Femur (tissue), 1 donor: ENCODE measurements at regions not wholly inside any gene's neighbourhood (a gene's known extent, or its start where the extent isn't known, plus 50 kb on each side); places are given as distances from the start of the nearest gene placed in this dataset.
"Not testable (repeated sequence)": the region's sequence is repeated elsewhere in the genome, so short reads cannot be mapped to it uniquely, and the experiment has no call there.

ENCODE experiments used
- DNase-seq: peaks from one replicate; pipeline ENCODE4 v3.0.0-alpha.2; 2017

- no peak for DNase-seq
These were observed 122.8 kb upstream of the L3MBTL4 start for GRCh38 chr18:6537475-6537874.

DNA sequence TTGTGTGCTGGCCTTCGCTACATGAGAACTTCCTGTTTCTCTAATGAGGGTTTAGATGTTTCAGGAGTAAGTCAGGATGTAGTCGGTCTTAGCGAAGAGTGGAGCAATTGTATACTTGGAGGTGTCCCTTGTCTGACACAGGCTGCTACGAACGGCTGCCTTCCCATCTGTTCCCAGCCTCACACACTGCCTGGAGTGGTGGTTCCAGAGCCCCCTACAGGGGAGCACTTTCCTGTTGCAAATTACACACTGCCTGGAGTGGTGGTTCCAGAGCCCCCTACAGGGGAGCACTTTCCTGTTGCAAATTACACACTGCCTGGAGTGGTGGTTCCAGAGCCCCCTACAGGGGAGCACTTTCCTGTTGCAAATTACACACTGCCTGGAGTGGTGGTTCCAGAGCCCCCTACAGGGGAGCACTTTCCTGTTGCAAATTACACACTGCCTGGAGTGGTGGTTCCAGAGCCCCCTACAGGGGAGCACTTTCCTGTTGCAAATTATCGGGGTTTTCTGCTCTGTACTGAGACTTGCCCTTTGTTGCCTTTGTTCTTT is 126.5 kb upstream of the L3MBTL4 start:
- not testable (repeated sequence) for DNase-seq

DNA sequence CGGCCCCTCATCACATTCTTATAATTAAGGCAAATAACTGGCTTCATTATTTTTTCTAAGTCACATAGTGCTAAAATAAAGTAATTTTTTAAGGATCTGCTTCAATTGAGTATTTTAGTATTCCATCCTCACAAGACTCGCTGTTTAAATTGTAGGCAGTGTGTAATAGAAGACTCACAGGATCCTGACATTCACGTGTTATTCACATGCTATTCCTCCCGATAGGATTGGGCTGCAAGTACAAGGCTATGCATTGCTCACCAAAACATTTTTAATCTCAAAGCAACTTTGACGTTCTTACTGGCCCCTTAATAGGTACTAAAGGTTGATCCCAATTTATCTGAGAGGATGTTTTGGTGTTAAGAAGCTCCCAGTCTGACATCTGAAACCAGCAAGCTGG is 127.6 kb upstream of the L3MBTL4 start:
- DNase-seq: no peak

DNA sequence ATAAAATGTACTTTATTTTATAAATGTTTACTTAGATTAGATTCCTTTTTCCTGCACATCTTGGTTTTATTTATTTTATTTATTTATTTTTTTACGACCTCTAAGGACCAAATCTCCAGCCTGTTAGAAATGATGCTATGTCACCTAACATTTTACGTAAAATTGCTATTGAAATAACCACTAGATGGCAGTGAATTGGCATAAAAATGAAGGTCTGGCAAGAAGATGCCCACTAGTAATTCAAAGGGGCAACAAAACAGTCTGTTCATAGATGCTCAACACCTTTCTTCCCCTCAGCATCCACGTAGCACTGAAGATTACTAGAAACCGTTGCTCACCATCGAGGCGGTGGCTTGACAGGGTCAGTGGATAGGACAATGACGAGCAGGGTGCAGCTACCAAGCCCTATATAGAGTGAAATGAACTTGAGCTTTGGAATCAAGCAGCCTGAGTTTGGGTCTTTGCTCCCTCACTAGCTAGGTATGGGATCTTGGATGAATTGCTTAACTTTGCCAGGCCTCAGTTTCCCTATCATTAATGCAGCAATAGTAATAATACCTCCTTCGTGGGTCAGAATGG is 128.7 kb upstream of the L3MBTL4 start:
- DNase-seq: no peak

DNA sequence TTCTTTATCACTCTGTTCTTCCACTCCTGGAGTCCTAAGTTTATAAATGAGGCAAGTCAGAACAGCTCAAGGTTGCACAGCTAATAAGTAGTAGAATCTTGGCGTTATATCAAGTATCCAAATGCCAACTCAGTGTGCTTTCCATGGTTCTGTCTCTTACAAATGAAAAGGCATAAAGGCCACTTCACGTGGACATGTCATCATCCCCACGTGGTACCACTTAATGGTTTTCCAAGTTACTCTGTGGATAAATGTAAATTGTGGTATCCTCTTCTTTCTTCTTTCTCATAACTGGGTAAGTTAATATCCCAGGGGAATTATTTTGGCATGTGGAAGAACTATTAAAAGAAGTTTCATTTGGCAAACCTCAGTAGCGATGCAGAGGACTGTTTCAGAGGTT is 131.5 kb upstream of the L3MBTL4 start:
- DNase-seq: no peak

DNA sequence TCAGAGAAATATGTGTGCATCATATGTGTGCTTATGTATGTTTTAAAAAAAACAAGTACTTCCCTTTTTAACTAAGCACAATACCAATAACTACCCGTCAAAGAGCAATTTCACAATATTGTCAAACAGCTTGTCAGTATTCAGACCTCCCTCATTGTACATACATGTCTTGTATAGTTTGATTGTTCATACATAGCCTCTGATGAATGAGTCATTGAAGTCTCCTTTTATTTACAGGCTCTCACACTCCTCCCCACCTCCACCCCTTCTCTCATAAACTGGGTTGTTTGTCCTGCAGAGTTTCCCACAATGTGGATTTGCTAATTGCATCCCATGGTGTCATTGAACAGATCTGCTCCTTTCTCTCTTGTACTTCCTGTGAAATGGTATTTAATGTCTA is 132.8 kb upstream of the L3MBTL4 start:
- no peak for DNase-seq

DNA sequence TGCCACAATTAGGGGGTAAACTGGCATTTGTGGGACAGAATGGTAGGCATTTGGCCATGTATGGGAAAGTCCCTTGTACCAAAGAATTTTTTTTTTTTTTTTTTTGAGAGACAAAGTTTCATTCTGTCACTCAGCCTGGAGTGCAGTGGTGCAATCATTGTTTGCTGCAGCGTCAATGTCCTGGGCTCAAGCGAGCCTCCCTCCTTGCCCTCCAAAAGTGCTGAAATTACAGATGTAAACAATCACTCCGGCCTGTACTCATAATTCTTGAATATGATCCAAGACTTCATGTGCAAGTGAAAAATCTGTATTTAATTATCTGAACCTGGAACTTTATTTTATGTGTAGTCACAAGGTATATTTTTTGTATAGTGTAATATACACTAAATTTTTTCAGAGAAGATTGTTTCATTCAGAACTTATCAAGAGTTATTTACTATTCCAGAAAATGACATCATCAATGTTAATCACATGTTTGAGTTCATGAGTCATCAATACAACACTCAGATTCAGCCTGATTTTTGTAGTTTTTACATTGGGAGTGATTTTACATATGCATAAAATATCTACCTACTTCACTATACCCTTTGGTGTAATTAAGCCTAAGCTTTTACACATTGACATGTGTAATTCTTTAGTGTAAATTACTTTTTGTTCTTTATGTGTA is 138.7 kb upstream of the L3MBTL4 start:
- DNase-seq: no peak

GRCh38 chr18:6557057-6557769 is 142.5 kb upstream of the L3MBTL4 start:
- DNase-seq: no peak

- no peak for DNase-seq
These were observed 143.1 kb upstream of the L3MBTL4 start for GRCh38 chr18:6557770-6558248.

DNA sequence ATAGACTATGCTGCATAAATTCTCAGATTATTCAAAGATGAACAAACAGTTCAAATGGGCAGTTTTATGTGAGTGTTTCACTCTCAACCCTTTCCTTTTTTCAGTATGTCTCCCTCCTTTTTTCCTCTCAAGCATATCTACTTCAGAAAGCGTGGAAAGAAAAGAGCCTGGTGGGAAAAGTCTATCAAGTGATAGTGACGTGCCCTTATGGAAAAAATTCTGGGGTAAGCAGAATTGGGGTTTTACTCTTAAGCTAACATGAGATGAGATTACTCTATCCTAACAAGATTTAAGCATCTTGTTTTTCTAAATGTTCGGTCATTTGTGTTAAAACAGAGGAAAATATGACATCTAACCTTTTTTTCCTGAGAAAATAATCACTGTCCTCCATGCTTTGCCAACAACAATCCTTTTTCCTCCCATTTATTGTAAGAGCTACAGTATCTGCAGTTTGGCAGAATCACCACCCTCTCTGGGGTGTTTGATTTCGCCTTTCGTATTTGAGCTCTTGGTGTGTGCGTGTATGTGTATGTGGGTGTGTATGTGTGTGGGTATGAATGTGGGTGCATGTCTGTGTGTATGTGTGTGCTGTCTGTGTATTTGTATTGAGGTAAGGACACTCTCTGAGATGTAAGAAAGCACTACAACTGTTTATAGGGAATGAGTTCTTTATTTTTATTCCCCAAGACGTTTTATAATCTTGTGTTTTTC is 143.9 kb upstream of the L3MBTL4 start:
- DNase-seq: no peak

DNA sequence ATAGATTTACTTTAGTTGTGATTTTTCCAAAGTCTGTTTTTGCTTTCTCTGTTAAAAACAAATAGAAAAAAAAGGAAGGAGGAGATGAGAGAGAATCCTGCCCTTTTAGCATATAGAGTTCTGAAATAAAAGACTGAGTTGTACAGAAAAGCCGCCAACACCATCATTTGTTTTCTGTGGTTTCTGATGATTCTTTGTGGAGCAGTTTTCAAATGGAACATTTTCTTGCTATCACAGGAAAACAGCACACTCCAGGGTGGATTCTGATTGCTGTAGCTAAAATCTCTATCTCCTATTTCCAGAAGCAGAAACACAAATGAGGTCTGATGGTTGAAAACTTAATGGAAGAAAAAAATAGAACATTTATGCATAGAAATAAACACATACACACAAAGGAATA is 144.6 kb upstream of the L3MBTL4 start:
- DNase-seq: no peak

GRCh38 chr18:6561016-6561415 is 146.3 kb upstream of the L3MBTL4 start:
- DNase-seq: no peak

DNA sequence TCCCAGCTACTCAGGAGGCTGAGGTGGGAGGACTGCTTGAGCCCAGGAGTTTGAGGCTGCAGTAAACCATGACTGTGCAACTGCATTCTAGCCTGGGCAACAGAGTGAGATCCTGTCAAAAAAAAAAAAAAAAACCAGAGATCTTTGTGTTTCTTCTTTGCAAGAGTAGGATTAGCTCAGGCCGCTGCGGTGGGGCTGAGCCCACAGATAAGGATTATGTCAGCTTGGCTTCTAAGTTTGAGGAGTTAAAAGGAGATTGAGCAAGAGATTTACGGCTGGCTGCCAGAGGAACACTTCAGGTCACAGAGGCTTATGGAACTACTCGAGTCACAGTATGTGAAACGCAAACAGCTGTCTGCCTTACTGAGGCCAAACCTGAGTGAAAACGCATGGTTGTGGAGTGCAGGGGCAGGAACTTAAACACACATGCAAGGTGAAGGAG is 146.7 kb upstream of the L3MBTL4 start:
- DNase-seq: peak; percentile 48

DNA sequence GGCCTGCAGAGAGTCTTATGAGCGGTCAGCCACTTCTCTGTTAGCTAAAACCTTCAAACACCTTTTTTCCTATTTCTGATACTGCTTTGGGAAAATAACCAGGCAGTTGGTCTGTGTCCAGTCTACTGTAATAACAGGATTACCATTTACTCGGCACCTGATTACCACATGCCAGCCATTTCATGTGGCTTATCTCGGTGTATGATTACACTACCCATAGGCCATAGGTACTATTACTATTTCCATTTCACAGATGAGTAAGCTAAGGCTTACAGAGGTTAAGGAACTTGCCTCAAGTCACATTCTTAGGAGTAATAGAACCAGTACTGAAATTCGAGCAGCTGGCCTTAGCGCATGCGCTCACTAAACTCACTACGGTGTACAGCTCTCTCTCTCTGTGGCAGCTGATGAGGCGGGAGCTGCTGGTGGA is 147.2 kb upstream of the L3MBTL4 start:
- no peak for DNase-seq

- DNase-seq: no peak
These were observed 149.2 kb upstream of the L3MBTL4 start for GRCh38 chr18:6563896-6564295.

DNA sequence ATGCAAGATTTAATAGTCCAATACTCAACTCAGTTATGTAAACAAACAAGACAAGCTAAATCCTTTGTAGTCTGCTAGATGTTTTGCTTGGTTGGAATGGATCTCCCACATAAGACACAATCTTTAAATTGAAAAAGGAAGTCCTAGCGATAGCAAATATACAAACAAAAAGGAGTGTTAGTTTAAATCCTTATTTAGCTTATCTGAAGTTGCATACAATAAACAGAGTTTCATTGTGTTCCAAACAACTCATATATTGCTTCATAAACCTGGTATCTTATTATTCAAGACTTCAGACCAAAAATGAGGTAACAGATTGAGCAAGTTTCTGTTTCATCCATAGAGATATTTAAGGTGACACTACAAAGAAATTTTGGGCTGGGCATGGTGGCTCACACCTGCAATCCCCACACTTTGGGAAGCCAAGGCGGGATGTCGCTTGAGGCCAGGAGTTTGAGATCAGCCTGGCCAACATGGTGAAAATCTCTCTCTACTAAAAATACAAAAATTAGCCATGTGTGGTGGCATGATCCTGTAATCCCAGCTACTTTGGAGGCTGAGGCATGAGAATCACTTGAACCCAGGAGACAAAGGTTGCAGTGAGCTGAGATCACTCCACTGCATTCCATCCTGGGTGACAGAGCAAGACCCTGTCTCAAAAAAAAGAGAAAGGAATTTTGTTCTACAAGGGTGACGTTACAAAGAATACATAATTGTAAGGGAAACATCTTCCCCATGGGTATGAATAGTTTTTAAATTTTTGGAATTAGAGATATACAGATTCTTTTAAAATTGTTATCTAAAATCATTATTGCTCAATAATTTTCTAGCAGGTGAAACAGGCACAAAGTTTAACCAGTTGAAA is 150.5 kb upstream of the L3MBTL4 start:
- no peak for DNase-seq

DNA sequence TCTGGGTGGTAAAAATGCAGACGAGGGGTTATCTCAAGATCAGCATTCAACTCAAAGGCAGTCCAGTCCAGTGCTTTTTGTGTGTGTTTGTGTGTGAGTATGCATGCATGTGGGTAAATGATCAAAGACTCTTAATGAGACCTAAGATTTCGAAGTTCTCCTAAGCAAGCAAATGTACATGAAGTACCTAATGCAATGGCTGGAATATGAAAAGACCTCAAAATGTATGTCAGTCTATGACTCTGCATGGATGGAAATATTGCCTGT is 151.0 kb upstream of the L3MBTL4 start:
- no peak for DNase-seq

- no peak for DNase-seq
These were observed 151.7 kb upstream of the L3MBTL4 start for GRCh38 chr18:6566338-6566911.

DNA sequence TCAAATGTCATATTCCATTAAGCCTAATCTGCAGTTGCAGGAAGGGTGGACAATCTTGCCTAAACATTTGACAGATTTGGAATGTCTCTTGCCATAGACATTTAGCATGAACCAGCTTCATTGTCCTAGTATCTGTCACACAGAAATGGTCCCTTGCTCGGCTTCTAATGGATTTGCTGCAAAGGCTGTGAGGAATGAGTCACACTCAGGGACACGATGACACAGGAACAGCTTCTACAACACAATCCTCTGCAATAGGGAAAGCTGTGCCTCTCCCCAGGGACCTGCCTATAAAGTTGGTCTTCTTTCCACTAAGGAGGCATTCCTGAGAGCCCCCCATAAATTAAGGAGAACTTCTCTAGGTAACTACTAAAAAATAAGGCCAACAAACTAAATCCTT is 155.1 kb upstream of the L3MBTL4 start:
- DNase-seq: no peak

- no peak for DNase-seq
These were observed 156.0 kb upstream of the L3MBTL4 start for GRCh38 chr18:6570581-6571238.

DNA sequence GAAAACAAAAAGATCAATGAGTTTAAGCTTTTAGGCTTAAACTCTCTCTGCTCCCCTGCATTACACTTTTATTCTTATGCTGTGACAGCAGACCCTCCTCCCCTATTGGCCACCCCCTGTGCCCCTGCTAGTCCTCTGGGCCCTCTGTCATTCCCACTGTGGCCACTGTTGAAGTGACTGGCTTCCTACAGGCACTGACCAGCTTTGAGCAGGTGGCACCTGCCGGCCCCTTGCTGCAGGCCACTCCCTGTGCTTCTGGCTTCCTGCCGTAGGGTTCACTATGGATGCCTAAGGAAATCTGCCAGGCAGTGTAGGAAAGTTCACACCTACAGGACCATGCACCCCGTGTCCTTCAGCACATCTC is 156.5 kb upstream of the L3MBTL4 start:
- no peak for DNase-seq

GRCh38 chr18:6572192-6572591 is 157.3 kb upstream of the ARHGAP28 start:
- not testable (repeated sequence) for DNase-seq
